GM12874 (cell line): ENCODE measurements at regions not wholly inside any gene's neighbourhood (a gene's known extent, or its start where the extent isn't known, plus 50 kb on each side); places are given as distances from the start of the nearest gene placed in this dataset.

Experiments
- TF ChIP-seq, protein P1 (sequence below): IDR thresholded peaks from 2 replicates; pipeline ENCODE4 v1.5.1; 2011; ENCODE audit warnings: low read depth, mild to moderate bottlenecking, control low read depth, low read length, moderate library complexity; ENCODE audit not compliant: insufficient read depth

DNA sequence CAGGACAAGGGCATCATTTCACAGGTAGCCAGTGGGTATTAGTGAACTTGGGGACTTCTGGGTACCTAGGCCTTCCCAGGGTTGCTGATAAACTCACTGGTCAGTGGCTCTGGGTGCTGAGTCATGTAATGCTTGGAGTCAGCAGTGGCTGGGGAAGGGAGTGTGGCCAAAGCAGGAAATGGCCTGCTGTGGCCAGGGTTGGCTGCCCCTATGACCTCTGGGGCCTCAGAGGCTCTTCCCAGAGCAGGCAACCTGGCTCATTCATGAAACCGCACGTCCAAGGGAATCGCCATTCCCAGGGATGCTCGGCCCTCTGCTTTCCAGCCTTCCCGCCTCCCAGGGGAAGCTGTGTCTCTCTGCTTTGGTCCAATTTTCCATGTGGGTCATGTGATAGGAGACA is 294.9 kb downstream of the DYSF start:
- TF ChIP-seq, protein P1, sequence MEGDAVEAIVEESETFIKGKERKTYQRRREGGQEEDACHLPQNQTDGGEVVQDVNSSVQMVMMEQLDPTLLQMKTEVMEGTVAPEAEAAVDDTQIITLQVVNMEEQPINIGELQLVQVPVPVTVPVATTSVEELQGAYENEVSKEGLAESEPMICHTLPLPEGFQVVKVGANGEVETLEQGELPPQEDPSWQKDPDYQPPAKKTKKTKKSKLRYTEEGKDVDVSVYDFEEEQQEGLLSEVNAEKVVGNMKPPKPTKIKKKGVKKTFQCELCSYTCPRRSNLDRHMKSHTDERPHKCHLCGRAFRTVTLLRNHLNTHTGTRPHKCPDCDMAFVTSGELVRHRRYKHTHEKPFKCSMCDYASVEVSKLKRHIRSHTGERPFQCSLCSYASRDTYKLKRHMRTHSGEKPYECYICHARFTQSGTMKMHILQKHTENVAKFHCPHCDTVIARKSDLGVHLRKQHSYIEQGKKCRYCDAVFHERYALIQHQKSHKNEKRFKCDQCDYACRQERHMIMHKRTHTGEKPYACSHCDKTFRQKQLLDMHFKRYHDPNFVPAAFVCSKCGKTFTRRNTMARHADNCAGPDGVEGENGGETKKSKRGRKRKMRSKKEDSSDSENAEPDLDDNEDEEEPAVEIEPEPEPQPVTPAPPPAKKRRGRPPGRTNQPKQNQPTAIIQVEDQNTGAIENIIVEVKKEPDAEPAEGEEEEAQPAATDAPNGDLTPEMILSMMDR: no peak

DNA sequence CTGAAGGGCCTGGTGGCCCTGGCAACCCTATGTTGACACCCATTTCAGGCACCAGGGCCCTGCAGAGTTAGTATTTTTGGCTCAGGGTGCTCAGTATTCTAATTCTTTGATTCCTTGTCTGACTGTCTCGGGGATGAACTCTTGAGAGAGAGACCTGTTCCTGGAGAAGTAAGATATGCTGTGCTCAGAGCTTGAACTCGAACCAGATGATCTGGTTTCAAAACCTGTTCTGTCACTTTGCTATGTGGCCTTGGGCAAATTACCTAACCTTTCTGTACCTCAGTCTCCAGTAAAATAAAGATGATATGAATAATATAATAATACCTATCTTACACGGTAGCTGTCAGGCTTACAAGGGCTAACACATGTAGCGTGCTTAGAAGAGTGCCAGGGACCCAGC is 294.2 kb downstream of the DYSF start:
- TF ChIP-seq, protein P1: no peak

DNA sequence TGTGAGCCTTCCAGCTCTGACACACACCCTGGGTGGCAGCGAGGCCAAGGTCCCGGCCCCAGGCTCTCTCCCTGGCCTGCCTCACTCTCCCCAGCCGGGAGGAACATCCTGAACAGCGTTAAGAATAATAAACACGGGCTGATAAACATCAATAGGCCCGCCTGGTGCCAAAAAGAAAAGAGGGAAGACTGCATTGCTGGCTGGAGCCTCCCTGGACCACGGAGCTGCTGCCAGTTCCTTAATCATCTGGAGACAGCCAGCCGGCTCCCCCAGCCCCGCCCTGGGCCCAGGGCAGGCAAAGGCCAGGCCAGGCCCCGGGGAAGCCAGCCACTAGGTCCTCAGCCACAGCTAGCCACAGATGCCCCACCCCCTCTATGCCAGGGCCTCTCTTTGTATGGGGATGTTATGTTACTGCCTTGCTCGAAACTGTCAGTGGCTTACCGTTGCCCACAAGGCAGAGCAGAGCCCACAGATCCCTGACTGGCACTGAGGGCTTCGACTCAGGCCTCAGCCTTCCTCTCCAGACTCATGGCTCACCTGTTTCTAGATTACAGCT is 293.7 kb downstream of the DYSF start:
- TF ChIP-seq, protein P1: no peak

DNA sequence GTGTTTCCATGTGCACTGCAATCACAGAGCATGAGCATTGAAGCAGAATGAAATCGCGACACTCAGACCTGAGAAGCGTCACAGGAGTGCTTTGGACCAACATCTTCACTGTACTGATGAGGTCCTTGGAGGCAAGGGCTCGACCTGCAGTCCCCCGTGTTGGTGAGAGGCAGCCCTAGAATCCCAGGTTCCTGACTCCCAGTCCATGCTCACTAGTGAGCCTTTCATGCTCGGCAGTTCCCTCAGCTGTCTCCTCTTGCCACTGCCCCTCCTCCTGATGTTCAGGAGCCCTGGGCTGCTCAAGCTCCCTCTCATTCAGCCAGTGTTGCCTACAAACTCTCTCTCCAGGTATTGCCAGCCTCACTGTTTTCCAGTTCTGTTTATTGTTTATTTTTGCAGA is 291.4 kb downstream of the DYSF start:
- TF ChIP-seq, protein P1: no peak

DNA sequence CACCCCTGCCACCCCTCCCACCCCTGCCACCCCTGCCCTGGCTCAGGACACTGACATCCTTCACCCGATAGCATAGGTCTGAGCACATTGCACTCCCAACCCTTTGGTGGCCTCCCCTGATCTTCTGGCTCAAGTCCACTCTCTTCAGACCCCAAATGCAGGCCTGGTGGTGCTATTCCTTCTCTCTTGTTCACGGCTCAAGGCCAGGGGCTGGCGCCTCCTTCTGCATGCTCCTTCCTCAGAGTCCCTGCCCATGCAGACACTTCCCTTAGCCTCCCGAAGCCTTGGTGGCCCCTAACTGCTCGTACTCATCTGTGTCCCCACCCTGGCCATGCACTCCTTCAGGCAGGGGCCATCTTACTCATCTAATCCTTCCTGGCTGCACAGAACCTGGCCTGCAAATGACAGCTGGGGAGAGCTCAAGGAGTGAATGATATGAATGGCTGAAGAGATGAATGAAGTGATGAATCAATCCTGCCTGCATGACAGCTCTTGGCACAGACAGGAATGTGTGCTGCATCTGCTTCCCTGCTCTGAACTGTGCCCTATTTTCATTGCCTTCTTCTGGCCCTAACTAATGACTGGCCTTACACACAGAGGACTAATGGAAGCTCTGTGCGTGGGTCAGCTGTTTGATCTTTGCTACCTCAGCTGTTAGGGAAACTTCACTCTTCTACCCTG is 290.8 kb downstream of the DYSF start:
- TF ChIP-seq, protein P1: no peak

DNA sequence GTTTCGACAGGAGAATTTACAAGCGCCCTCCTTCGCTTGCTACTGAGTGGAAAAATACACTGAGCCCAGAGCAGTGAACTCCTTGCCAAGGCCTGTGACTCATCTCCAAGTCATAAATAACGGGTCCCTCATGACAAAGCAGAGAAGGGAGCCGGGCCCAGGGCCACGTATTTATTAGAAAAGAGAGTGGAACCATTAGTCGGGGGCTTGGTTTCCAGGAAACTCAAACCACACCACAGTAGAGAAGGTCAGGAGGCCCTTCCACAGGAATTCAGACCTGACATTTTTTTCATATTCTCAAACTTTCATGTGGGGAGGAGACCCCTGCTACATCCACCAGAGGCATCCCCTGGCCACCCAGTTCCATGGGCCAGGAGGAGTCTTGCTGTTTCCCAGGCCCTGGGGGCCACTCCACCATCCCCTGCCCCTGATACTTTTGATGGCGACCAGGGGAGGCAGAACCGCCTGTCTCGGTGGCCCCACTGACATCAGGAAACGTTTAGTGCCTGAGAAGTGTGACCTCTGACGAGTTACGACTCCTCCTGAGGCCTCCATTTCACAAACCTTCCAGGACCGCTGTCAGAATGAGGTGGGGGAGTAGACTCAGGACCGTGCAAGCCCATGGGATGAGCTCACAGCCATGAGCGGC is 289.7 kb downstream of the DYSF start:
- TF ChIP-seq, protein P1: no peak

DNA sequence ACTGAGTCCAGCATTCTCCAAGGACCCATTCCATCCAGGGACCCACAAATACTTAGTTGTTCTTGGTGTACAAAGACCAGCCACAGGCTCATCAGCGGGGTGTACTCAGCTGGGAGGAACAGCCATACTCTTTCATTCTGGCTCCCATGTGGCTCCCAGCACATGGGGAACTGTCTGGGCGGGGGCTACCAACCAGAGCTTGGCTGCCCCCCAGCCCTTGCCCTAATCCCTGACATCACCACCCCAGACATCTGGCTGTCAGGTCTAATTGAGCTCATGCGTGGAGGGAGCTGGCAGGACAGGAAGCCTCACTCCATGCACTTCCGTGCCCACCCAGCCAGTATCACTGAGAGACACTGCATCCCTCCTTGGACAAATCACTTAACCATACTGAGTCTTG is 283.6 kb downstream of the DYSF start:
- TF ChIP-seq, protein P1: no peak
